ENCODE measurements at regions not wholly inside any gene's neighbourhood (a gene's known extent, or its start where the extent isn't known, plus 50 kb on each side); places are given as distances from the start of the nearest gene placed in this dataset.
A peak's percentile ranks its signal among the peaks of the same experiment; 100 is the strongest.

- H3K27ac ChIP-seq, result no peak overlapping the region
- no peak for TF ChIP-seq CTCF (conservative IDR thresholded peaks at IDR 0.05)
Observed at GRCh38 chr9:87389936-87390335, 107.7 kb upstream of the DAPK1 start.

- H3K27ac ChIP-seq, result no peak overlapping the region
- TF ChIP-seq CTCF (conservative IDR thresholded peaks at IDR 0.05), result no peak
Observed at GRCh38 chr9:87390361-87390760, 107.3 kb upstream of the DAPK1 start.

- TF ChIP-seq CTCF (conservative IDR thresholded peaks at IDR 0.05), result no peak
Observed at GRCh38 chr9:87392086-87392485, 105.6 kb upstream of the DAPK1 start.

GRCh38 chr9:87393706-87394230 lies 103.9 kb upstream of the DAPK1 start:
- no peak for TF ChIP-seq CTCF (conservative IDR thresholded peaks at IDR 0.05)

More at GRCh38 chr9:87392086-87392485, 105.6 kb upstream of the DAPK1 start:
- H3K27ac ChIP-seq, result no peak overlapping the region

GRCh38 chr9:87395804-87396479 lies 101.7 kb upstream of the DAPK1 start:
- H3K27ac ChIP-seq, result peak overlapping the region; percentile 86
- TF ChIP-seq CTCF (conservative IDR thresholded peaks at IDR 0.05), result no peak

More at GRCh38 chr9:87393706-87394230, 103.9 kb upstream of the DAPK1 start:
- H3K27ac ChIP-seq, result no peak overlapping the region

DNA sequence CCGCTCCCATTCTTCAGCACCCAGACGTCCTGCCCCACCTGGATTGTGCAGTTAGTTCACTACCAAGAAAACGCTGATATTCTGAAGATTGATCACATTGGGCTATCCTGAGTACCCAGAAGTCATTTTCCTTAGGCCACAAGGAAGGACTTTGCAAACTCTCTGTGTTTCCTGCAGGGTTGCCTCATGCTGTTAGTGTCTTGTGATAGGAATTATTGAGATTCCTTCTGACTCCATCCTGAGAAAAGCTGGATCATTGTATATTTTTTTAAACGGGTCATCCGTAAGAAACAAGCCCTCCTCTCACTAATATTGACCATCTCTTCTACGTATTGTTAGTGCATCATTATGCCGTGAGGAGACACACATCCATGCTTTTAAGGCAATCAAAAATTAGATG lies 96.0 kb upstream of the DAPK1 start:
- no peak for TF ChIP-seq CTCF (conservative IDR thresholded peaks at IDR 0.05)
- no peak overlapping the region for H3K27ac ChIP-seq

GRCh38 chr9:87402537-87402936 lies 95.1 kb upstream of the DAPK1 start:
- no peak overlapping the region for H3K27ac ChIP-seq
- TF ChIP-seq CTCF (conservative IDR thresholded peaks at IDR 0.05), result no peak

Data from VCaP (cell line).